Glutamatergic neuron (in vitro differentiated cells): ENCODE measurements at regions not wholly inside any gene's neighbourhood (a gene's known extent, or its start where the extent isn't known, plus 50 kb on each side); places are given as distances from the start of the nearest gene placed in this dataset.

Experiments
- DNase-seq: peaks from one replicate; pipeline ENCODE4 v3.0.0; 2022
- H3K27ac Mint-ChIP-seq: one replicate; pipeline ENCODE4 v1.8.0; 2020; ENCODE audit warnings: mild to moderate bottlenecking, mixed read lengths, inconsistent platforms; ENCODE audit not compliant: unreplicated experiment
- H3K27me3 Mint-ChIP-seq: one replicate; pipeline ENCODE4 v1.8.0; 2020; ENCODE audit warnings: mild to moderate bottlenecking, moderate library complexity, mixed read lengths, inconsistent platforms; ENCODE audit not compliant: unreplicated experiment
- H3K36me3 Mint-ChIP-seq: one replicate; pipeline ENCODE4 v1.8.0; 2020; ENCODE audit warnings: mild to moderate bottlenecking, mixed read lengths, inconsistent platforms; ENCODE audit not compliant: unreplicated experiment
- H3K4me1 Mint-ChIP-seq: one replicate; pipeline ENCODE4 v1.8.0; 2020; ENCODE audit warnings: mild to moderate bottlenecking, low read depth, mixed read lengths, inconsistent platforms; ENCODE audit not compliant: unreplicated experiment
- H3K4me3 Mint-ChIP-seq: one replicate; pipeline ENCODE4 v1.8.0; 2020; ENCODE audit warnings: mild to moderate bottlenecking, mixed read lengths, inconsistent platforms; ENCODE audit not compliant: unreplicated experiment
- H3K9me3 Mint-ChIP-seq: one replicate; pipeline ENCODE4 v1.8.0; 2020; ENCODE audit warnings: mild to moderate bottlenecking, moderate library complexity, mixed read lengths, inconsistent platforms; ENCODE audit not compliant: unreplicated experiment
- CTCF ChIP-seq: fragments of 200-600 bp; sonication (generic); IDR thresholded peaks from one replicate; pipeline ENCODE4 v1.5.0; 2021; ENCODE audit not compliant: partially characterized antibody, unreplicated experiment

GRCh38 chr21:19510653-19511052, 1107.1 kb upstream of the TMPRSS15 start:
- H3K4me1 Mint-ChIP-seq = no peaks in the 10 kb centered on the region
- H3K36me3 Mint-ChIP-seq = no peaks in the 10 kb centered on the region
- no peak for TF ChIP-seq CTCF
- H3K27ac Mint-ChIP-seq = no peak overlapping the region
- no peak overlapping the region for H3K4me3 Mint-ChIP-seq
- no peaks in the 10 kb centered on the region for H3K9me3 Mint-ChIP-seq
- no peaks in the 10 kb centered on the region for H3K27me3 Mint-ChIP-seq
- no peak for DNase-seq

DNA sequence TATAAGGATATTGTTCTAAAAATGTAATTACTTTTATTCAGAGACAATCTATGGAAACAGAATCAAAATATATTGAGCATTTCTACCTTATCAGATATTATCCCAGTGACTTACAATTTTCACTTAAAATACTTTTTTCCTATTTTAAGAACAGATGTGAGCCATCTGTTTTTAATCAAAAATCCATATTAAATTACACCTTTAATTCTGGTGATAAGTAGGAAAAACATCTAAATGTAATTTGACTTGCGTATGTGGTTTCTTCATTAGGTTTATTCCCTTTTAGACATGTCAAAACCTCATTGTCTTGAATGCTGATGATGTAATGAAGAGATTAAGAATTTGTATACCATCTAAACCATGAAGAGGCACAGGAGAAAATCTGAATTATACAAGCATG, 1118.8 kb upstream of the TMPRSS15 start:
- TF ChIP-seq CTCF = no peak
- Mint-ChIP-seq H3K36me3 (no peaks in the 10 kb centered on the region), H3K4me3 (no peak overlapping the region), H3K4me1 (no peaks in the 10 kb centered on the region), H3K27ac (no peak overlapping the region), H3K9me3 (peaks cover 2% of the 10 kb centered on the region), H3K27me3 (no peaks in the 10 kb centered on the region)
- DNase-seq = no peak

- peaks cover 2% of the 10 kb centered on the region for H3K9me3 Mint-ChIP-seq
- H3K27me3 Mint-ChIP-seq = no peaks in the 10 kb centered on the region
- no peak for DNase-seq
- no peak overlapping the region for H3K27ac Mint-ChIP-seq
- TF ChIP-seq CTCF = no peak
- no peak overlapping the region for H3K4me3 Mint-ChIP-seq
- no peaks in the 10 kb centered on the region for H3K4me1 Mint-ChIP-seq
- no peaks in the 10 kb centered on the region for H3K36me3 Mint-ChIP-seq
Measured at GRCh38 chr21:19523061-19523460, 1119.5 kb upstream of the TMPRSS15 start.

GRCh38 chr21:19523746-19524145, 1120.2 kb upstream of the TMPRSS15 start:
- TF ChIP-seq CTCF = no peak
- Mint-ChIP-seq H3K4me3 (no peak overlapping the region), H3K36me3 (no peaks in the 10 kb centered on the region), H3K9me3 (peaks cover 2% of the 10 kb centered on the region), H3K27me3 (no peaks in the 10 kb centered on the region), H3K27ac (no peak overlapping the region), H3K4me1 (no peaks in the 10 kb centered on the region)
- no peak for DNase-seq

GRCh38 chr21:19529031-19529430, 1125.4 kb upstream of the TMPRSS15 start:
- Mint-ChIP-seq H3K36me3 (no peaks in the 10 kb centered on the region), H3K9me3 (no peaks in the 10 kb centered on the region), H3K4me3 (no peak overlapping the region), H3K4me1 (no peaks in the 10 kb centered on the region), H3K27me3 (no peaks in the 10 kb centered on the region), H3K27ac (no peak overlapping the region)
- no peak for TF ChIP-seq CTCF
- DNase-seq = no peak
